ENCODE measurements at regions not wholly inside any gene's neighbourhood (a gene's known extent, or its start where the extent isn't known, plus 50 kb on each side); places are given as distances from the start of the nearest gene placed in this dataset.
A peak's percentile ranks its signal among the peaks of the same experiment; 100 is the strongest.

GRCh38 chr13:75219479-75220237 is 262.3 kb downstream of the TBC1D4 start:
- H3K9me3 ChIP-seq (ENCODE audit: low read length) = no peaks in the 10 kb centered on the region
- no TSS peak for BruUV-seq (replicated peaks)
- H3K4me3 ChIP-seq (replicated peaks in 1 of 3; ENCODE audit: insufficient read depth in 1 of 3, low read depth in 2 of 3, low read length in 3 of 3) = no peak overlapping the region
- H3K4me2 ChIP-seq (ENCODE audit: low read depth, low read length) = peak overlapping the region; percentile 52
- POLR2A ChIA-PET = interaction anchor here (0.8 kb wide), 1 partner anchor 1454 kb away, joined by 3 read pairs; no protein-coding TSS in a partner anchor
- no peaks in the 10 kb centered on the region for H3K4me1 ChIP-seq (ENCODE audit: insufficient read depth, low read length)
- peak; percentile 25 for DNase-seq (ENCODE audit: low spot score)
- intact Hi-C loops (cut with micrococcal nuclease; ENCODE audit: unreplicated experiment) = loop anchor here (1.0 kb wide), 2 partner anchors 1384 to 1465 kb away; no protein-coding TSS in a partner anchor
- no peak overlapping the region for H3K27ac ChIP-seq (ENCODE audit: extremely low read length, insufficient read depth, low read length)
- no peaks in the 10 kb centered on the region for H3K36me3 ChIP-seq (replicated peaks in 1 of 2; ENCODE audit: control insufficient read depth in 1 of 2, insufficient read depth in 2 of 2, low read length in 2 of 2)
- no peaks in the 10 kb centered on the region for H4K20me1 ChIP-seq (ENCODE audit: insufficient read depth, low read length)
- 13% methylated on average over 20 of the region's 31 CpGs for WGBS (ENCODE audit: low lambda C conversion rate)
- H3K27me3 ChIP-seq (ENCODE audit: control insufficient read depth in 1 of 2, insufficient read depth in 2 of 2, low read length in 2 of 2) = peaks cover 0 to 8% of the 10 kb centered on the region in 2 experiments; a peak in 3 of 5 replicates
- no peak overlapping the region for H3K9ac ChIP-seq (ENCODE audit: insufficient read depth, low read depth, low read length)
- FAIRE-seq = no peak
- in situ Hi-C loops (cut with HindIII; ENCODE audit: extremely low pct_ligation_motif_present, low pct_unique_long_range_greater_than_20kb) = loop anchor here (5.0 to 25.0 kb wide), 4 partner anchors 657 to 1462 kb away; no protein-coding TSS in a partner anchor
- peak overlapping the region; percentile 83 for H2AFZ ChIP-seq (ENCODE audit: low read length)
- ATAC-seq = peak; percentile 100
- no peaks in the 10 kb centered on the region for H3K79me2 ChIP-seq (ENCODE audit: insufficient read depth, low read length)
- CTCF ChIA-PET (ENCODE audit: low intra/inter-chr PET ratio, low total read pairs) = interaction anchor here (0.6 to 1.3 kb wide), 3 partner anchors 536 to 1465 kb away, joined by 3 to 10 read pairs (median 7); no protein-coding TSS in a partner anchor
- TF ChIP-seq ZFP36 (IDR thresholded peaks at IDR 0.05; ENCODE audit: borderline replicate concordance, low read depth, low read length, partially characterized antibody) = no peak
- TF ChIP-seq HOXA9 (CRISPR knock-in tag; IDR thresholded peaks at IDR 0.05; ENCODE audit: borderline replicate concordance) = no peak
- no peak for TF ChIP-seq MBD4 (IDR thresholded peaks at IDR 0.05; ENCODE audit: borderline replicate concordance, low read length)
- TF ChIP-seq CSRNP1 (CRISPR knock-in tag; IDR thresholded peaks at IDR 0.05) = no peak
- TF ChIP-seq HINFP (CRISPR knock-in tag; IDR thresholded peaks at IDR 0.05; ENCODE audit: low read depth) = no peak
- peak; percentile 95 for TF ChIP-seq CTCF (CRISPR knock-in tag; IDR thresholded peaks at IDR 0.05)
- no peak for TF ChIP-seq HOXA5 (CRISPR knock-in tag; IDR thresholded peaks at IDR 0.05)
- TF ChIP-seq DRAP1 (CRISPR knock-in tag; IDR thresholded peaks at IDR 0.05) = no peak
- TF ChIP-seq KAT8 (CRISPR knock-in tag; IDR thresholded peaks at IDR 0.05) = no peak
- TF ChIP-seq POLR2AphosphoS5 (IDR thresholded peaks at IDR 0.05; ENCODE audit: low read depth, low read length) = no peak
- no peak for TF ChIP-seq BCL3 (CRISPR knock-in tag; IDR thresholded peaks at IDR 0.05)
- no peak for TF ChIP-seq ZBTB3 (CRISPR knock-in tag; IDR thresholded peaks at IDR 0.05; ENCODE audit: borderline replicate concordance, low read depth)
- TF ChIP-seq KLF16 (CRISPR knock-in tag; IDR thresholded peaks at IDR 0.05) = no peak
- TF ChIP-seq TBX2 (CRISPR knock-in tag; IDR thresholded peaks at IDR 0.05; ENCODE audit: borderline replicate concordance) = no peak
- no peak for TF ChIP-seq NFIC (IDR thresholded peaks at IDR 0.05; ENCODE audit: low read length)
- TF ChIP-seq RAD21 (CRISPR knock-in tag; IDR thresholded peaks at IDR 0.05) = peak; percentile 84
